ENCODE measurements at regions not wholly inside any gene's neighbourhood (a gene's known extent, or its start where the extent isn't known, plus 50 kb on each side); places are given as distances from the start of the nearest gene placed in this dataset.

DNA sequence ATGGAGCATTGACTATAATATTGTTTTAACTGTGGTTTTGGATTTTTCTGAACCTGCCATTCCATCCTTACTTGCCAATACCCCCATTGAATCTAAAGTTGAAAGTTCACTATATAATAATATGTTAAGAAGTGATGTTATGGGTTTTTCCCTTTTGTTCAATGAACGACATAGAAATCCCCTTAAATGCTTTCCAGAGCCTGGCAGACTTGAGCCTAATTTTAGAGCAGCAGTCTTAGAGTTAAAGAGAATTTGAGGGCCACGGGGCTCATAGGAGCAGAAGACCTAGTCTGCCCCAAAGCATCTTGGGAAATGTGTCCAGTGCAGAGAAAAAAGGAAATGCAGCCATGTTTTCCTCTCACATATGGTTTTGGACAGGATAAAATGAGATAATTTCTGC lies 146.1 kb upstream of the SLC44A1 start:
- FAIRE-seq (no peak), DNase-seq (ENCODE audit: low read depth, low spot score) (no peak)
- Histone ChIP-seq H3K9ac (replicated peaks; ENCODE audit: extremely low read depth, insufficient read depth, low read length) (no peak overlapping the region), H3K27ac (ENCODE audit: insufficient read depth, low read depth, low read length) (no peak overlapping the region), H3K9me1 (replicated peaks; ENCODE audit: control insufficient read depth, extremely low read depth, insufficient read depth, low read length) (no peaks in the 10 kb centered on the region), H3K4me2 (ENCODE audit: insufficient read depth, low read length) (no peak overlapping the region), H3K36me3 (ENCODE audit: control insufficient read depth in 2 of 2, extremely low read depth in 1 of 2, insufficient read depth in 2 of 2, low read length in 2 of 2) (no peaks in the 10 kb centered on the region), H3K9me3 (replicated peaks; ENCODE audit: control insufficient read depth, insufficient read depth, low read length) (no peaks in the 10 kb centered on the region), H4K20me1 (replicated peaks; ENCODE audit: control insufficient read depth, extremely low read depth, insufficient read depth, low read length) (no peaks in the 10 kb centered on the region), H2AFZ (ENCODE audit: low read depth, low read length) (no peak overlapping the region), H3K4me3 (replicated peaks in 1 of 3; ENCODE audit: insufficient read depth in 1 of 3, low read depth in 1 of 3, low read length in 3 of 3) (no peak overlapping the region), H3K4me1 (ENCODE audit: control insufficient read depth, extremely low read depth, insufficient read depth, low read length) (no peaks in the 10 kb centered on the region), H3K79me2 (ENCODE audit: control insufficient read depth, insufficient read depth, low read length) (no peaks in the 10 kb centered on the region), H3K27me3 (ENCODE audit: control insufficient read depth in 2 of 2, insufficient read depth in 2 of 2, low read length in 2 of 2) (no peaks in the 10 kb centered on the region)
- dilution Hi-C loops (cut with MboI; ENCODE audit: extremely low pct_ligation_motif_present, low sequenced_read_pairs) = no loop called here
- TF ChIP-seq MYC (IDR thresholded peaks at IDR 0.05; ENCODE audit: low read depth, low read length) = no peak
- TF ChIP-seq, protein P1, sequence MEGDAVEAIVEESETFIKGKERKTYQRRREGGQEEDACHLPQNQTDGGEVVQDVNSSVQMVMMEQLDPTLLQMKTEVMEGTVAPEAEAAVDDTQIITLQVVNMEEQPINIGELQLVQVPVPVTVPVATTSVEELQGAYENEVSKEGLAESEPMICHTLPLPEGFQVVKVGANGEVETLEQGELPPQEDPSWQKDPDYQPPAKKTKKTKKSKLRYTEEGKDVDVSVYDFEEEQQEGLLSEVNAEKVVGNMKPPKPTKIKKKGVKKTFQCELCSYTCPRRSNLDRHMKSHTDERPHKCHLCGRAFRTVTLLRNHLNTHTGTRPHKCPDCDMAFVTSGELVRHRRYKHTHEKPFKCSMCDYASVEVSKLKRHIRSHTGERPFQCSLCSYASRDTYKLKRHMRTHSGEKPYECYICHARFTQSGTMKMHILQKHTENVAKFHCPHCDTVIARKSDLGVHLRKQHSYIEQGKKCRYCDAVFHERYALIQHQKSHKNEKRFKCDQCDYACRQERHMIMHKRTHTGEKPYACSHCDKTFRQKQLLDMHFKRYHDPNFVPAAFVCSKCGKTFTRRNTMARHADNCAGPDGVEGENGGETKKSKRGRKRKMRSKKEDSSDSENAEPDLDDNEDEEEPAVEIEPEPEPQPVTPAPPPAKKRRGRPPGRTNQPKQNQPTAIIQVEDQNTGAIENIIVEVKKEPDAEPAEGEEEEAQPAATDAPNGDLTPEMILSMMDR (IDR thresholded peaks at IDR 0.05; ENCODE audit: extremely low read depth in 1 of 2, insufficient read depth in 1 of 2, low read depth in 1 of 2, low read length in 2 of 2) = no peak
- TF ChIP-seq GATA2 (IDR thresholded peaks at IDR 0.05; ENCODE audit: insufficient read depth, insufficient read length, low read depth, low read length) = no peak
- no peak for TF ChIP-seq EZH2 (IDR thresholded peaks at IDR 0.05; ENCODE audit: borderline replicate concordance, low read depth, low read length, severe bottlenecking)
- TF ChIP-seq FOS (IDR thresholded peaks at IDR 0.05; ENCODE audit: borderline replicate concordance, insufficient read depth, low read length) = no peak
- TF ChIP-seq POLR2AphosphoS5 (IDR thresholded peaks at IDR 0.05; ENCODE audit: insufficient read depth, low read depth, low read length) = no peak
- TF ChIP-seq, protein P2, sequence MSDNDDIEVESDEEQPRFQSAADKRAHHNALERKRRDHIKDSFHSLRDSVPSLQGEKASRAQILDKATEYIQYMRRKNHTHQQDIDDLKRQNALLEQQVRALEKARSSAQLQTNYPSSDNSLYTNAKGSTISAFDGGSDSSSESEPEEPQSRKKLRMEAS (IDR thresholded peaks at IDR 0.05; ENCODE audit: insufficient read depth, insufficient read length) = no peak
- TF ChIP-seq JUN (IDR thresholded peaks at IDR 0.05; ENCODE audit: borderline replicate concordance, insufficient read depth, insufficient read length, low read depth) = no peak
- no peak for TF ChIP-seq POLR2A (IDR thresholded peaks at IDR 0.05; ENCODE audit: low read depth, low read length)
- no TSS peak for BruUV-seq (replicated peaks)
- intact Hi-C loops (cut with micrococcal nuclease) = no loop called here
- CTCF ChIA-PET = no interaction called here
- POLR2A ChIA-PET = no interaction called here

All from endothelial cell of umbilical vein (primary cell).